HUES48 (cell line): ENCODE measurements at regions not wholly inside any gene's neighbourhood (a gene's known extent, or its start where the extent isn't known, plus 50 kb on each side); places are given as distances from the start of the nearest gene placed in this dataset.

Source experiments
- H3K27ac ChIP-seq: one replicate; pipeline ENCODE4 v1.7.0; 2013; ENCODE audit warnings: low read depth, low read length, inconsistent platforms
- H3K27me3 ChIP-seq: 2 replicates; pipeline ENCODE4 v1.6.1; 2013; ENCODE audit warnings: mild to moderate bottlenecking, low read length; ENCODE audit not compliant: control insufficient read depth, insufficient read depth
- H3K36me3 ChIP-seq: 2 replicates; pipeline ENCODE4 v1.6.1; 2013; ENCODE audit warnings: low read length; ENCODE audit not compliant: control insufficient read depth, insufficient read depth
- H3K4me1 ChIP-seq: 2 replicates; pipeline ENCODE4 v1.6.1; 2013; ENCODE audit warnings: mild to moderate bottlenecking, low read length; ENCODE audit not compliant: control insufficient read depth, insufficient read depth
- H3K4me3 ChIP-seq: 2 replicates; pipeline ENCODE4 v1.5.1; 2013; ENCODE audit warnings: mild to moderate bottlenecking, low read depth, low read length
- H3K9ac ChIP-seq: 2 replicates; pipeline ENCODE4 v1.6.1; 2013; ENCODE audit warnings: mild to moderate bottlenecking, low read depth, low read length, moderate library complexity
- H3K9me3 ChIP-seq: 2 replicates; pipeline ENCODE4 v1.6.1; 2013; ENCODE audit warnings: low read length; ENCODE audit not compliant: control insufficient read depth, insufficient read depth

GRCh38 chr3:127483005-127483641, 107.4 kb downstream of the TPRA1 start:
- Histone ChIP-seq H3K4me1 (peaks cover 10% of the 10 kb centered on the region), H3K4me3 (no peak overlapping the region), H3K27ac (no peak overlapping the region), H3K9me3 (0 out of 2 replicates have a peak, but pooled peaks cover 4% of the 10 kb centered on the region), H3K36me3 (no peaks in the 10 kb centered on the region), H3K27me3 (no peaks in the 10 kb centered on the region), H3K9ac (no peak overlapping the region)

DNA sequence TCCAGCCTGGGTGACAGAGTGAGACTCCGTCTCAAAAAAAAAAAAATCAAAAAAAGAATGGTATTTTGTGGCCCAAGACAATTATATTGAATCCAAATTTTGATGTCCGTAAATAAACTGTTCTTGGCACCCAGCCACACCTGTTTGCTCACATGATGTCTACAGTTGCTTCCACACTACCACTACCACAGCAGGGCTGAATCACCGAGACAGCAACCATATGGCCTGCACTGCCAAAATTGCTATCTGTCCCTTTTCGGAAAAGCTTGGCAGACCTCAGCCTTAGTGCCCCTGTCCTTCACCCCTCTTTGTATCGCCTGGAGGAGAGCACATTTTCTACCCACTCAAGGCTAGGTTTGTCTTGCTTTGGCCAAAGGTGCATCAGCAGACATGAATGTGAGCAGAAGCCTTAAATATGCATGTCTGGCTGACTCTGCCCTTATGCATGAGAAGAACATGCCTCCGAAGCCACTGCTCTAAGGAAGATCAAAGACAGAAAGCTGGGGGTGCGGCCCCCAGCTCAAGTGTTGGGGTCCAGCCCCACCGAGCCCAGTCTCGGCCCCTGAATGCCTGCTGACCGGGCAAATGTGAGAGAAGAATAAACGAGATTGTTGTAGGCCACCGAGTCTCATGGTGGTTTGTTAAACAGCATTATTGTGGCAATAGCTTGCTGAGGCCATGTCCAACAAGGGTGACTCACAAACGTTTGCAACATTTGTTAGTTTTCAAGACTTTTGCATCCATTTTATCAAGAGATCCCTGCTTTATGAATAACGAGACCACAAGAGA, 108.1 kb downstream of the TPRA1 start:
- Histone ChIP-seq H3K27me3 (no peaks in the 10 kb centered on the region), H3K4me1 (peaks cover 10% of the 10 kb centered on the region), H3K9ac (no peak overlapping the region), H3K36me3 (no peaks in the 10 kb centered on the region), H3K4me3 (no peak overlapping the region), H3K9me3 (no peaks in the 10 kb centered on the region), H3K27ac (no peak overlapping the region)

DNA sequence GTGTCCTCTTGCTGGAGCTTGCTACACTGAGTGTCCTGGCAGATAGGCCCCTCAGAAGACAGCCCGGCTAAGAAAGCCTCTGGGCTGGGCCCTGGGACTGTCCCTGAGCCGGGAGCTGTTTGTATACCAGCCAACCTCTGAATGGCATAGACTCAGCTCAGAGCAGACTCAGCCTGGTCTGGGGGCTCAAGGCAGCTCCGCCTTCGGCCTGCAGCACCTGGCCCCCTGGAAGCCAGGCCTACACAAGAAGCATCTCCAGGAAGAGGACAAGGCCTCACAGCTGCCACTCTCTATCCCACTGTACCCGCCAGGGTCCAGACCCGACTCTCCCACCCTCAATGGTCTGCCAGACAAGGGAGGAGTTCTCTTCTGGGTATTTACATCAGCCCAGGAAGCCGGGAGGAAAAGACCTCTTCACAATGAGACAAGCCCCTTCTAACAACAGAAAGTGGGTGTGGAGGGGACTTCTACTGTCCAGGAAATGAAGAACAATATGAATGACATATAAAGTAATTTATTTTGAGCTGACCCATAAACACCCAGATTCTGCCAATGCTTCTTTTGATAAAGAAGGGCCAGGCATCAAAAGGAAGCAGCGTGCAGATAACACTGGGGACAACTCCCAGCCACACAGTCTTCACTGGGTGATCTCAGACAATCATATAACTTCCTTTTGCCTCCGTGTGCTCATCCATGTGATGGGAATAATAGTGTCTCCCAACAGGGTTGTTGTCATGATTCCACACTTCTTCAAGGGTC, 110.2 kb downstream of the TPRA1 start:
- H3K9ac ChIP-seq, result no peak overlapping the region
- no peaks in the 10 kb centered on the region for H3K36me3 ChIP-seq
- H3K9me3 ChIP-seq, result no peaks in the 10 kb centered on the region
- no peaks in the 10 kb centered on the region for H3K27me3 ChIP-seq
- H3K4me1 ChIP-seq, result peaks cover 10% of the 10 kb centered on the region
- H3K27ac ChIP-seq, result no peak overlapping the region
- no peak overlapping the region for H3K4me3 ChIP-seq

DNA sequence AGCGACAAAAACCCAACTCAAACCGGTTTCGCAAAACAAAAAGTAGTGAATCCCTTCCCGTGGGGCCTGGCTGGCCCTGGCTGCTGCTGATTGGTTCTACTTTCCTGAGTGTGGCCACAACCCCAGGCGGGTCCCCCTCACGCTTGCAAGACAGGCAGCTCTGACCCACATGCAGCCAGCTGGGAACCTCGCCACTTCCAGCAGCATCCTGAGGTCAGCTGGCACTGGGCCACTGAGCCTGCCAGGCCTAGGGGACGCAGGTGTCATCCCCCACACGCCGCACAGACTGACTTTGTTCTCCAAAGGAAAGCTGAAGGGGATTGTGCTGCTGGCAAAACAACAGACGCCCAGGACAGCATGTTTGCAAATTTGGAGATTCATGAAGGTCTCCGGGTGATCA, 111.1 kb downstream of the TPRA1 start:
- H3K4me1 ChIP-seq, result peaks cover 10% of the 10 kb centered on the region

DNA sequence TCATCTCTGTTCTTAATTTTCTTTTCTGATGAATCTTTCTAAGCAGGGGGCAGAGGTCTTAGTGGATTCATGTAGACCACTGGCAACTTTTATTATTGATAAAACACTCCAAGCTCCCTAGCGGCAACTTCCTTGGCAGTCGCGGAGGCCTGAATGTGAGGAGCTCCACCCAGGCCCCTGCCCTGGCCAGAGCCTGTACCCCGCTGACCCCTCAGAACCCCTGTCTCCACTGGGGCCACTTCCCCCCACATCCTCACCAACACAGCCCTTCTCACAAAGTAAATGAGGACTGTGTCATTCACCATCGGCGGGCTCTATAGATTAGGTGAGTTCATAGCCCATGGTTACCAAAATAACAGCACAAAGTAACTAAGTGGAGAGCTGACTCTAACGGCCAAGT, 111.6 kb downstream of the TPRA1 start:
- H3K36me3 ChIP-seq, result no peaks in the 10 kb centered on the region
- no peak overlapping the region for H3K9ac ChIP-seq
- no peaks in the 10 kb centered on the region for H3K9me3 ChIP-seq
- H3K27ac ChIP-seq, result no peak overlapping the region
- H3K27me3 ChIP-seq, result no peaks in the 10 kb centered on the region
- peaks cover 10% of the 10 kb centered on the region for H3K4me1 ChIP-seq
- H3K4me3 ChIP-seq, result no peak overlapping the region

More for the DNA sequence above, 111.1 kb downstream of the TPRA1 start:
- Histone ChIP-seq H3K9ac (no peak overlapping the region), H3K27me3 (no peaks in the 10 kb centered on the region), H3K4me3 (no peak overlapping the region), H3K36me3 (no peaks in the 10 kb centered on the region), H3K9me3 (no peaks in the 10 kb centered on the region), H3K27ac (no peak overlapping the region)

- Histone ChIP-seq H3K4me1 (peaks cover 10% of the 10 kb centered on the region), H3K9ac (no peak overlapping the region), H3K27ac (no peak overlapping the region), H3K36me3 (no peaks in the 10 kb centered on the region), H3K27me3 (no peaks in the 10 kb centered on the region), H3K9me3 (no peaks in the 10 kb centered on the region), H3K4me3 (no peak overlapping the region)
Observed at GRCh38 chr3:127477396-127477795, 113.1 kb downstream of the TPRA1 start.

DNA sequence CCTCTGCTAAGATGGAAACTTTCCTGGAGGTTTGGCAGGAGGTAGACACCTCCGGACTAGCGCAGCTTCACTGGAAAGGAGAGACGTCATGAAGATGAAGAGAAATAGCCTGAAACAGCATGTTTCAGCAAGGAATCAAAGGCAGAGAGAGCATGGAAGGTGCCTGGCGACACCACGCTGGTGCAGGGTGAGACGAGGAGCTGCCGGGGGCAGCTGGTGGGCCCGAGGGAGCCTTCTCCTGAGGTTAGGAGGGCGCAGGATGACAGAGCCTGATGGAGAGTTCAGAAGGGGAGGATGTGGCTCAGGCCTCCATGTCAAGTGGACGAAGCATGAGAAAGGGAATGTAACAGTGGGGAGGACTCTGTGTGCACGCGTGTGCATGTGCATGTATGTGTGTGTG, 113.6 kb downstream of the TPRA1 start:
- Histone ChIP-seq H3K9me3 (no peaks in the 10 kb centered on the region), H3K4me3 (no peak overlapping the region), H3K9ac (no peak overlapping the region), H3K4me1 (peaks cover 10% of the 10 kb centered on the region), H3K27ac (no peak overlapping the region), H3K27me3 (no peaks in the 10 kb centered on the region), H3K36me3 (no peaks in the 10 kb centered on the region)

DNA sequence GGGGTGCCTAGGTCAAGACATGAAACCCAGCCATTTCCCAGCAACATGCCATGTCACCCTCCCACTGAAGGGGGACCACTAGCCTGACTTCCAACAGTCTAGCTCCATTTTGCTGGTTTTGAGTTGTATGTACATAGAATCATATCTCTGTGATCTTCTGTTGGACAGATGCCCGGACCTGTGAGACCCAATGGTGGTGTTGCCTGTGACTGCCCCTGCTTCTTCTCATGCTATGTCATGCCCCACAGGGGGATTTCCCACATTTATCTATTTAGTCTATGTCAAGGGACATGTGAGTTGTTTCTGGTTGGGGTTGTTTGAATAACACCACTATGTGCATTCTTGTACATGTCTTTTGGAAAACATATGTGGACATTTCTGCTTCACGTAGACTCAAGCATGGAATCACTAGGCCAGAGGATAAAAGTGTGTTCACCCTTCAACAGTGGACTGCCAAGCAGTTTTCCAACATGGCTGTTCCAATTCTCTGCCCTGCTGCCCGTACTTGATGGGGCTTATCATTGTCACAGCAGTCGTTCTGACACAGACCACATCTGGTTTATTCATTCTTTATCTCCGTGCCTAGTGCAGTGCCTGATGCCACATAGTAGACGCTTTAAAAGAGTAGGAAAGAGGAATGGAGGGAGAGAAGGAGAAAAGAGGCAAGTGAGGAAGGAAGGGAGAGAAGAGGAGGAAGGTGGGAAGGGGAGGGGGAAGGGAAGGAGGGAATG, 114.4 kb downstream of the TPRA1 start:
- no peak overlapping the region for H3K4me3 ChIP-seq
- peaks cover 10% of the 10 kb centered on the region for H3K4me1 ChIP-seq
- H3K27me3 ChIP-seq, result no peaks in the 10 kb centered on the region
- no peak overlapping the region for H3K27ac ChIP-seq
- no peak overlapping the region for H3K9ac ChIP-seq
- H3K36me3 ChIP-seq, result no peaks in the 10 kb centered on the region
- H3K9me3 ChIP-seq, result no peaks in the 10 kb centered on the region

DNA sequence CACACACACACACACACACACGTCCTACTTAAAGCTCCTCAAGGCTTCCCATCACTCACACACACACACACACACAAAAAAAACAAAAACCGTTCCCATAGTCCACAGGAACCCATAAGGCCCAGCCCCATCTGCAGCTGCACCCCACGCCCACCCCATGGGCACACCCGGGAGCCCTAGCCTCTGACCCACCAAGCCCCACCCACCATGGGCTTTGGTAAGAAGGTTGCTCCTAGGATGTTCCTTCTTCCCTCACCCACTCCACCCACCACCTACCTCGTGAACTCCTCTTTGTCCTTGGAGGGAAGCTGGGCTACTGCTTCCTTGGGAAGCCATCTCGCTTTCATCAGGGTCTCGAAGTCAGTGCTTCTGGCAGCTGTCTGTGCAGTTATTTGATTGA, 115.1 kb downstream of the TPRA1 start:
- Histone ChIP-seq H3K27ac (no peak overlapping the region), H3K36me3 (no peaks in the 10 kb centered on the region), H3K9me3 (no peaks in the 10 kb centered on the region), H3K4me1 (peaks cover 10% of the 10 kb centered on the region), H3K9ac (no peak overlapping the region), H3K27me3 (no peaks in the 10 kb centered on the region), H3K4me3 (no peak overlapping the region)

GRCh38 chr3:127473244-127474024, 117.1 kb downstream of the TPRA1 start:
- H3K4me3 ChIP-seq, result no peak overlapping the region
- no peak overlapping the region for H3K27ac ChIP-seq
- H3K36me3 ChIP-seq, result no peaks in the 10 kb centered on the region
- no peaks in the 10 kb centered on the region for H3K9me3 ChIP-seq
- H3K9ac ChIP-seq, result no peak overlapping the region
- H3K27me3 ChIP-seq, result no peaks in the 10 kb centered on the region
- no peaks in the 10 kb centered on the region for H3K4me1 ChIP-seq
